Type B pancreatic cell (in vitro differentiated cells): ENCODE measurements at regions not wholly inside any gene's neighbourhood (a gene's known extent, or its start where the extent isn't known, plus 50 kb on each side); places are given as distances from the start of the nearest gene placed in this dataset.

Source experiments
- DNase-seq: peaks from one replicate; pipeline ENCODE4 v3.0.0; 2021; ENCODE audit warnings: mixed read lengths; ENCODE audit not compliant: unreplicated experiment; ENCODE audit errors: extremely low spot score
- H3K27ac Mint-ChIP-seq: 2 replicates; pipeline ENCODE4 v1.8.0; 2021; ENCODE audit warnings: mild to moderate bottlenecking, mixed read lengths
- H3K27me3 Mint-ChIP-seq: 2 replicates; pipeline ENCODE4 v1.8.0; 2021; ENCODE audit warnings: mixed read lengths
- H3K36me3 Mint-ChIP-seq: 2 replicates; pipeline ENCODE4 v1.8.0; 2021; ENCODE audit warnings: mixed read lengths
- H3K4me1 Mint-ChIP-seq: one replicate; pipeline ENCODE4 v1.8.0; 2021; ENCODE audit warnings: mixed read lengths; ENCODE audit not compliant: unreplicated experiment
- H3K4me3 Mint-ChIP-seq: 2 replicates; pipeline ENCODE4 v1.8.0; 2021; ENCODE audit warnings: mild to moderate bottlenecking, mixed read lengths
- H3K9me3 Mint-ChIP-seq: 2 replicates; pipeline ENCODE4 v1.8.0; 2021; ENCODE audit warnings: mixed read lengths
- CTCF ChIP-seq: fragments of 200-600 bp; sonication (generic); conservative IDR thresholded peaks from 2 replicates; pipeline ENCODE4 v1.5.0; 2021; ENCODE audit warnings: antibody characterized with exemption, mild to moderate bottlenecking

- Mint-ChIP-seq H3K36me3 (no peaks in the 10 kb centered on the region), H3K27me3 (no peaks in the 10 kb centered on the region), H3K27ac (no peak overlapping the region), H3K4me3 (no peak overlapping the region), H3K9me3 (no peaks in the 10 kb centered on the region), H3K4me1 (no peaks in the 10 kb centered on the region)
- no peak for DNase-seq
- no peak for TF ChIP-seq CTCF
Measured at GRCh38 chr4:173682609-173683008, 152.6 kb upstream of the HAND2 start.

GRCh38 chr4:173680278-173680677, 150.2 kb upstream of the HAND2 start:
- Mint-ChIP-seq H3K9me3 (no peaks in the 10 kb centered on the region), H3K27me3 (no peaks in the 10 kb centered on the region), H3K4me3 (no peak overlapping the region), H3K36me3 (no peaks in the 10 kb centered on the region), H3K27ac (no peak overlapping the region), H3K4me1 (no peaks in the 10 kb centered on the region)
- TF ChIP-seq CTCF, result no peak
- no peak for DNase-seq

- no peaks in the 10 kb centered on the region for H3K36me3 Mint-ChIP-seq
- peaks cover 5% of the 10 kb centered on the region for H3K9me3 Mint-ChIP-seq
- no peak overlapping the region for H3K27ac Mint-ChIP-seq
- H3K4me3 Mint-ChIP-seq, result no peak overlapping the region
- no peak for TF ChIP-seq CTCF
- H3K27me3 Mint-ChIP-seq, result no peaks in the 10 kb centered on the region
- no peaks in the 10 kb centered on the region for H3K4me1 Mint-ChIP-seq
- no peak for DNase-seq
Measured at GRCh38 chr4:173675446-173675845, 145.4 kb upstream of the HAND2 start.

GRCh38 chr4:173669460-173670179, 139.6 kb upstream of the HAND2 start:
- Mint-ChIP-seq H3K27ac (no peak overlapping the region), H3K27me3 (no peaks in the 10 kb centered on the region), H3K4me3 (no peak overlapping the region), H3K9me3 (peaks cover 5% of the 10 kb centered on the region), H3K4me1 (no peaks in the 10 kb centered on the region), H3K36me3 (no peaks in the 10 kb centered on the region)
- no peak for TF ChIP-seq CTCF
- DNase-seq, result no peak

- TF ChIP-seq CTCF, result no peak
- H3K4me3 Mint-ChIP-seq, result no peak overlapping the region
- H3K27ac Mint-ChIP-seq, result no peak overlapping the region
- no peaks in the 10 kb centered on the region for H3K4me1 Mint-ChIP-seq
- no peaks in the 10 kb centered on the region for H3K36me3 Mint-ChIP-seq
- DNase-seq, result no peak
- H3K27me3 Mint-ChIP-seq, result peaks cover 6% of the 10 kb centered on the region
- H3K9me3 Mint-ChIP-seq, result peaks cover 4% of the 10 kb centered on the region
Measured at GRCh38 chr4:173661001-173661400, 131.0 kb upstream of the HAND2 start.
